Stimulated activated naive CD8-positive, alpha-beta T cell treated with anti-CD3 and anti-CD28 coated beads, Interleukin-15, amount 100 ng/mL, for 72 hours (primary cell): ENCODE measurements at regions not wholly inside any gene's neighbourhood (a gene's known extent, or its start where the extent isn't known, plus 50 kb on each side); places are given as distances from the start of the nearest gene placed in this dataset.

Experiments used
- ATAC-seq: fragments of 150-1000 bp; cut with Tn5 transposase; 2 replicates; pipeline ENCODE4 v1.10.0; 2021; ENCODE audit warnings: mild to moderate bottlenecking, moderate library complexity
- DNase-seq, 2 donors: peaks; one replicate each; pipeline ENCODE4 v3.0.0; 2021 to 2022
- H3K27ac Mint-ChIP-seq, 2 donors: one replicate each; pipeline ENCODE4 v1.8.0; 2022; ENCODE audit warnings: mild to moderate bottlenecking in 2 of 2, mixed read lengths in 2 of 2, moderate library complexity in 2 of 2
- H3K27me3 Mint-ChIP-seq: one replicate; pipeline ENCODE4 v1.8.0; 2022; ENCODE audit warnings: mixed read lengths
- H3K4me1 Mint-ChIP-seq: one replicate; pipeline ENCODE4 v1.8.0; 2022; ENCODE audit warnings: mild to moderate bottlenecking, mixed read lengths
- H3K4me3 Mint-ChIP-seq, 2 donors: one replicate each; pipeline ENCODE4 v1.8.0; 2022; ENCODE audit warnings: mild to moderate bottlenecking in 2 of 2, mixed read lengths in 2 of 2, moderate library complexity in 1 of 2
- H3K9me3 Mint-ChIP-seq, 2 donors: one replicate each; pipeline ENCODE4 v1.8.0; 2022; ENCODE audit warnings: mixed read lengths in 2 of 2

DNA sequence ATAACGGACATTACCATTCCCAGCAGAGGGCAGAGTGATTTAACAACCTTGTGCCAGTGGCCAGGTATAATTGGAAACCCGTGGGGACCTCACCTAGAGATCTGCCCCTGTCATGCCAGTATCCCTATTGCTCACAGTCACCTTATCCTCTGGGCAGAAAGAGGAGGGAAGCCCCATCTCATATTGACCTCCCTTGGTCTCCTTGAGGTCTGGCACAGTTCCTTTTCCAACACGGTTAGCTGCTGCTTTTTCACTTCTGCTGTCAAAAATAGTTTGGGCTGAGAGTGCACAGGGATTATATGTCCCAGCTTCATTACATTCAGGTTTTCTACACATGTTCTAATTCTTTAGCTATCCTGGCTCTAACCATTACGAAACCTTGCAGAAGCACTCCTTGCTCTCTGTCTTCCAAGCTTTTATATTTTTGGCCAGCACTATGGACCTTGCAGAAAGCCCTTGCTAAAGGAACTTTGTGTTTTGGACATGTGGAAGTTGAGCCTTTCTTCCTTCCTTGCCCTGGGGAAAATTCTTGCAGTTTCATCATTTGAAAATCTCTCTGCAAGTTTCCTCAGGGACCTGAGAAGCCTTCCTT is 111.7 kb upstream of the MIS18BP1 start:
- Mint-ChIP-seq H3K27me3 (no peaks in the 10 kb centered on the region), H3K4me3 (no peak overlapping the region)
- DNase-seq: no peak

DNA sequence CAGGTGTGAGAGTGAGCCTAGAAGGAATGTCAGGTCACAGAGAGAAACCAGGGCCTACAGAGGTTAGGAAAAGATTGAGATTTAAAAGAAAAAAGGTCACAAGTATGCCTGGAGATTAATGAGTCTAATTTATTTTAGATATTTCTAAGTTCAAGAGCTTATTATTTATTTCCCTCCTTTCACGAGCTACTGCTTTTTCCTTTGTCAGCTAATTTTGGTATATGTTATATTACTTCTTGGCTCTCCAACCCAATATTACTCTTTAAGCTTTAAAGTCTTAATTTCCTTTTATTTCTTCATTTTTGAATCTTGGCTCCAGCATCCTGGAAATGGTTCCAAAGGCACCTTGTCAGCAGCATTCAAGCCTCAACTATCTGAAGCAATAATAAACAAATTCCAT is 109.5 kb upstream of the MIS18BP1 start:
- no peak for DNase-seq
- ATAC-seq: no peak
- Mint-ChIP-seq H3K4me1 (no peaks in the 10 kb centered on the region), H3K27ac (no peak overlapping the region), H3K9me3 (no peaks in the 10 kb centered on the region), H3K27me3 (no peaks in the 10 kb centered on the region), H3K4me3 (no peak overlapping the region)

More for the DNA sequence above, 111.7 kb upstream of the MIS18BP1 start:
- no peaks in the 10 kb centered on the region for H3K9me3 Mint-ChIP-seq
- no peaks in the 10 kb centered on the region for H3K4me1 Mint-ChIP-seq
- H3K27ac Mint-ChIP-seq: no peak overlapping the region
- no peak for ATAC-seq

DNA sequence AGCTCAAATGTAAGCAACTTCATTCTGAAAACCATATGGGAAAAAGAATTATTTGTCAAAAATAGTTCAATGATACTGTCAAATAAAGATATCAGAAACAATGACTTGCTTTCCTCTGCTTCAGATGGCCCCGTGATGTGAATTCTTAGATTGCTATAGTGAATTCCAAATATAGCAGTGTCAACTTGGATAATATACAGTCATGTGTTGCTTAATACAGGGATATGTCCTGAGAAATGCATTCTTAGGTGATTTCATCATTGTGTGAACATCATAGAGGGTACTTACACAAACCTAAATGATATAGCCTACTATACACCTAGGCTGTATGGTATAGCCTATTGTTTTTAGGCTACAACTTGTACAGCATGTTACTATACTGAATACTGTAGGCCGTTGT is 108.7 kb upstream of the MIS18BP1 start:
- Mint-ChIP-seq H3K4me3 (no peak overlapping the region), H3K27ac (no peak overlapping the region), H3K9me3 (no peaks in the 10 kb centered on the region), H3K27me3 (no peaks in the 10 kb centered on the region), H3K4me1 (no peaks in the 10 kb centered on the region)
- DNase-seq (no peak), ATAC-seq (no peak)

DNA sequence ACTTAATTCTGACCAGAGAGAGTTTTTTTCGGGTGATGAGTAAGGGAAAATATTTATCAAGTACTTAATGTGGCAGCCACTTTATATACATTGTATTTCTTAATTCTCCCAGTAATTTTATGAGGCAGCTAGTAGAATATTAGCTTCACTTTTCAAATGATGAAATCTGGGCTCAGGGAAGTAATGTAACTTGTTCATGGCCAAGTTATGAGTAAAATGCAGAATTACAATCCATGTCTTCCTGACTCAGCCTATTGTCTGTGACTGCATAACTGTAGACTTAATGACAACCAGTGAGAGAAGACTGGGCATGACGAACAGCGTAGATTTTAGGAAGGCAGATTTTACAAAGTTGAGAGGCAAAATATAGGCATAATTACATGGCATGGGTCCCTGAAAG is 106.7 kb upstream of the MIS18BP1 start:
- H3K9me3 Mint-ChIP-seq: peaks cover 0 to 8% of the 10 kb centered on the region in 2 donors
- H3K4me1 Mint-ChIP-seq: no peaks in the 10 kb centered on the region
- no peak overlapping the region for H3K4me3 Mint-ChIP-seq
- no peak for ATAC-seq
- H3K27ac Mint-ChIP-seq: no peak overlapping the region
- no peaks in the 10 kb centered on the region for H3K27me3 Mint-ChIP-seq
- DNase-seq: no peak

- DNase-seq: no peak
These were observed 79.5 kb upstream of the MIS18BP1 start for GRCh38 chr14:45332360-45332988.

GRCh38 chr14:45308745-45309397 is 55.9 kb upstream of the MIS18BP1 start:
- no peak overlapping the region for H3K27ac Mint-ChIP-seq
- H3K27me3 Mint-ChIP-seq: peaks cover 9% of the 10 kb centered on the region
- DNase-seq (no peak), ATAC-seq (no peak)
- peaks cover 12 to 15% of the 10 kb centered on the region in 2 donors for H3K9me3 Mint-ChIP-seq
- H3K4me1 Mint-ChIP-seq: no peaks in the 10 kb centered on the region
- H3K4me3 Mint-ChIP-seq: no peak overlapping the region

More at GRCh38 chr14:45332360-45332988, 79.5 kb upstream of the MIS18BP1 start:
- H3K4me3 Mint-ChIP-seq: no peak overlapping the region
- H3K27ac Mint-ChIP-seq: no peak overlapping the region
- ATAC-seq: no peak
- H3K9me3 Mint-ChIP-seq: peaks cover 17 to 20% of the 10 kb centered on the region in 2 donors
- H3K4me1 Mint-ChIP-seq: no peaks in the 10 kb centered on the region
- H3K27me3 Mint-ChIP-seq: no peaks in the 10 kb centered on the region
